ENCODE measurements at regions not wholly inside any gene's neighbourhood (a gene's known extent, or its start where the extent isn't known, plus 50 kb on each side); places are given as distances from the start of the nearest gene placed in this dataset.

GRCh38 chr2:193505620-193506019 lies 1310.9 kb upstream of the TMEFF2 start:
- TF ChIP-seq EP300 (IDR thresholded peaks at IDR 0.05): no peak
- no peak for TF ChIP-seq POLR2A (IDR thresholded peaks at IDR 0.05)
- TF ChIP-seq, protein P1, sequence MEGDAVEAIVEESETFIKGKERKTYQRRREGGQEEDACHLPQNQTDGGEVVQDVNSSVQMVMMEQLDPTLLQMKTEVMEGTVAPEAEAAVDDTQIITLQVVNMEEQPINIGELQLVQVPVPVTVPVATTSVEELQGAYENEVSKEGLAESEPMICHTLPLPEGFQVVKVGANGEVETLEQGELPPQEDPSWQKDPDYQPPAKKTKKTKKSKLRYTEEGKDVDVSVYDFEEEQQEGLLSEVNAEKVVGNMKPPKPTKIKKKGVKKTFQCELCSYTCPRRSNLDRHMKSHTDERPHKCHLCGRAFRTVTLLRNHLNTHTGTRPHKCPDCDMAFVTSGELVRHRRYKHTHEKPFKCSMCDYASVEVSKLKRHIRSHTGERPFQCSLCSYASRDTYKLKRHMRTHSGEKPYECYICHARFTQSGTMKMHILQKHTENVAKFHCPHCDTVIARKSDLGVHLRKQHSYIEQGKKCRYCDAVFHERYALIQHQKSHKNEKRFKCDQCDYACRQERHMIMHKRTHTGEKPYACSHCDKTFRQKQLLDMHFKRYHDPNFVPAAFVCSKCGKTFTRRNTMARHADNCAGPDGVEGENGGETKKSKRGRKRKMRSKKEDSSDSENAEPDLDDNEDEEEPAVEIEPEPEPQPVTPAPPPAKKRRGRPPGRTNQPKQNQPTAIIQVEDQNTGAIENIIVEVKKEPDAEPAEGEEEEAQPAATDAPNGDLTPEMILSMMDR (IDR thresholded peaks at IDR 0.05): no peak

Data from stomach (tissue), 4 donors.